GM10266 (cell line): ENCODE measurements at regions not wholly inside any gene's neighbourhood (a gene's known extent, or its start where the extent isn't known, plus 50 kb on each side); places are given as distances from the start of the nearest gene placed in this dataset.

Experiments
- DNase-seq: peaks from one replicate; pipeline ENCODE4 v3.0.0; 2012; ENCODE audit errors: extremely low spot score
- CTCF ChIP-seq: IDR thresholded peaks from 2 replicates; pipeline ENCODE4 v1.5.1; 2012; ENCODE audit warnings: mild to moderate bottlenecking, low read depth; ENCODE audit not compliant: control insufficient read depth, insufficient read depth; ENCODE audit errors: missing control alignments

- no peak for DNase-seq
- TF ChIP-seq CTCF, result no peak
Observed at GRCh38 chr7:138342990-138343389, 117.1 kb upstream of the TRIM24 start.

GRCh38 chr7:138345567-138345966 is 114.5 kb upstream of the TRIM24 start:
- no peak for DNase-seq
- no peak for TF ChIP-seq CTCF

- TF ChIP-seq CTCF, result no peak
- DNase-seq, result no peak
Observed at GRCh38 chr7:138346975-138347374, 113.1 kb upstream of the TRIM24 start.

GRCh38 chr7:138349841-138350700 is 110.0 kb upstream of the TRIM24 start:
- TF ChIP-seq CTCF, result no peak
- DNase-seq, result no peak

GRCh38 chr7:138350701-138351357 is 109.2 kb upstream of the TRIM24 start:
- no peak for TF ChIP-seq CTCF
- DNase-seq, result no peak

GRCh38 chr7:138352570-138353461 is 107.2 kb upstream of the TRIM24 start:
- no peak for DNase-seq
- no peak for TF ChIP-seq CTCF
